Panc1 (cell line): ENCODE measurements at regions not wholly inside any gene's neighbourhood (a gene's known extent, or its start where the extent isn't known, plus 50 kb on each side); places are given as distances from the start of the nearest gene placed in this dataset.
"Not testable (repeated sequence)": the region's sequence is repeated elsewhere in the genome, so short reads cannot be mapped to it uniquely, and the experiment has no call there.

Experiments
- ATAC-seq: fragments of 200-7000 bp; cut with Tn5 transposase; 2 replicates; pipeline ENCODE4 v1.9.1; 2020; ENCODE audit warnings: mild to moderate bottlenecking, moderate library complexity
- BruUV-seq: library from RNA; stranded (reverse); fragments of 400-500 nt; replicated peaks from 2 replicates; lab custom pipeline; 2021; lab: Mats Ljungman, UMichigan
- CTCF ChIA-PET: fragments of 300-600 bp; sonication (Branson Sonifier 250); formaldehyde crosslinking; loops from one replicate; lab custom pipeline; 2022; ENCODE audit warnings: antibody characterized with exemption; lab: Charles Lee
- POLR2A ChIA-PET: fragments of 300-600 bp; sonication (Branson Sonifier 250); formaldehyde crosslinking; loops from one replicate; lab custom pipeline; 2022; ENCODE audit warnings: antibody characterized with exemption; lab: Charles Lee
- DNase-seq: peaks from one replicate; pipeline ENCODE4 v3.0.0-alpha.2; 2010; ENCODE audit warnings: low read depth, low spot score
- H3K27ac ChIP-seq: 2 replicates; pipeline ENCODE4 v1.5.1; 2011; ENCODE audit warnings: mild to moderate bottlenecking, low read length, inconsistent platforms
- H3K27me3 ChIP-seq: fragments of 200-500 bp; sonication (Bioruptor generic); 2 replicates; pipeline ENCODE4 v1.6.0; 2014; ENCODE audit warnings: low read length, inconsistent platforms; ENCODE audit not compliant: control insufficient read depth, insufficient read depth
- H3K36me3 ChIP-seq: fragments of 200-500 bp; sonication (Bioruptor generic); 2 replicates; pipeline ENCODE4 v1.5.1; 2014; ENCODE audit warnings: inconsistent platforms, mild to moderate bottlenecking, low read length, moderate library complexity; ENCODE audit not compliant: control insufficient read depth, insufficient read depth
- H3K4me1 ChIP-seq: 2 replicates; pipeline ENCODE4 v1.5.1; 2011; ENCODE audit warnings: inconsistent platforms, mild to moderate bottlenecking, low read length, moderate library complexity; ENCODE audit not compliant: control insufficient read depth, insufficient read depth
- H3K4me3 ChIP-seq, 2 experiments: 2 replicates each; pipeline ENCODE4 v1.5.1; 2011 to 2012; ENCODE audit warnings: low read depth in 2 of 2, low read length in 2 of 2, mild to moderate bottlenecking in 2 of 2, inconsistent platforms in 1 of 2, moderate library complexity in 1 of 2
- H3K9me3 ChIP-seq: fragments of 200-500 bp; sonication (Bioruptor generic); 2 replicates; pipeline ENCODE4 v1.5.1; 2014; ENCODE audit warnings: low read depth, mild to moderate bottlenecking, inconsistent platforms, low read length, moderate library complexity; ENCODE audit not compliant: control insufficient read depth, insufficient read depth
- CTCF ChIP-seq: fragments of 450-650 bp; IDR thresholded peaks from 2 replicates; pipeline ENCODE4 v1.5.1; 2017; ENCODE audit warnings: mild to moderate bottlenecking
- POLR2AphosphoS5 ChIP-seq: IDR thresholded peaks from 2 replicates; pipeline ENCODE4 v1.6.1; 2012; ENCODE audit warnings: mild to moderate bottlenecking, low read depth, low read length, moderate library complexity
- REST ChIP-seq, 2 experiments: IDR thresholded peaks; 2 replicates each; pipeline ENCODE4 v1.6.1; 2011 to 2012; ENCODE audit warnings: low read depth in 2 of 2, control low read depth in 1 of 2, low read length in 1 of 2, mild to moderate bottlenecking in 1 of 2, moderate library complexity in 1 of 2; ENCODE audit not compliant: insufficient read depth in 1 of 2
- SIN3A ChIP-seq: IDR thresholded peaks from 2 replicates; pipeline ENCODE4 v1.6.1; 2012; ENCODE audit warnings: low read depth, mild to moderate bottlenecking, low read length, moderate library complexity, borderline replicate concordance; ENCODE audit not compliant: insufficient read depth
- TCF7L2 ChIP-seq: IDR thresholded peaks from 2 replicates; pipeline ENCODE4 v1.6.1; 2011; ENCODE audit warnings: mild to moderate bottlenecking, low read depth, low read length, inconsistent platforms
- in situ Hi-C: cut with HindIII; loops from 2 replicates; pipeline ENCODE4 v1.10.0; 2016; ENCODE audit warnings: low sequenced_read_pairs, low pct_unique_long_range_greater_than_20kb
- intact Hi-C: fragments of 100-400 bp; cut with micrococcal nuclease; formaldehyde crosslinking; loops from one replicate; pipeline ENCODE4 v1.10.0; 2022; ENCODE audit not compliant: unreplicated experiment

GRCh38 chr9:110016340-110016739 is 191.6 kb downstream of the C9orf152 start:
- no peaks in the 10 kb centered on the region for H3K27me3 ChIP-seq
- no peaks in the 10 kb centered on the region for H3K9me3 ChIP-seq
- intact Hi-C loops (no loop called here), in situ Hi-C loops (no loop called here)
- no peaks in the 10 kb centered on the region for H3K4me1 ChIP-seq
- TF ChIP-seq POLR2AphosphoS5 (no peak), SIN3A (no peak), REST (IDR thresholded peaks at IDR 0.05; ENCODE audit: insufficient read depth in 1 of 2, low read depth in 2 of 2, low read length in 1 of 2) (no peak), TCF7L2 (no peak), CTCF (no peak)
- no peaks in the 10 kb centered on the region for H3K36me3 ChIP-seq
- ChIA-PET POLR2A (no interaction called here), CTCF (interaction anchor here (0.5 kb wide), 1 partner anchor 113 kb away, joined by 5 read pairs; no protein-coding TSS in a partner anchor)
- ATAC-seq (no peak), DNase-seq (no peak)
- H3K27ac ChIP-seq: no peak overlapping the region
- H3K4me3 ChIP-seq: no peak overlapping the region
- BruUV-seq: no TSS peak

- intact Hi-C loops, POLR2A ChIA-PET: not testable (repeated sequence)
Observed at GRCh38 chr9:110020216-110020615, 187.7 kb downstream of the C9orf152 start.

GRCh38 chr9:110021891-110022290 is 186.1 kb downstream of the C9orf152 start:
- intact Hi-C loops (no loop called here), in situ Hi-C loops (no loop called here)
- Histone ChIP-seq H3K36me3 (no peaks in the 10 kb centered on the region), H3K9me3 (no peaks in the 10 kb centered on the region), H3K4me1 (no peaks in the 10 kb centered on the region), H3K27ac (no peak overlapping the region), H3K27me3 (no peaks in the 10 kb centered on the region), H3K4me3 (no peak overlapping the region)
- ChIA-PET POLR2A (no interaction called here), CTCF (no interaction called here)
- ATAC-seq (no peak), DNase-seq (no peak)
- no TSS peak for BruUV-seq
- TF ChIP-seq REST (IDR thresholded peaks at IDR 0.05; ENCODE audit: insufficient read depth in 1 of 2, low read depth in 2 of 2, low read length in 1 of 2): no peak
- no peak for TF ChIP-seq CTCF
- no peak for TF ChIP-seq TCF7L2
- TF ChIP-seq POLR2AphosphoS5: no peak
- no peak for TF ChIP-seq SIN3A

More at GRCh38 chr9:110020216-110020615, 187.7 kb downstream of the C9orf152 start:
- in situ Hi-C loops, H3K4me3 ChIP-seq, DNase-seq, H3K9me3 ChIP-seq, BruUV-seq, CTCF ChIA-PET, H3K36me3 ChIP-seq, H3K4me1 ChIP-seq, ATAC-seq, H3K27me3 ChIP-seq, H3K27ac ChIP-seq: not testable (repeated sequence)

GRCh38 chr9:110023221-110023620 is 184.7 kb downstream of the C9orf152 start:
- DNase-seq, POLR2A ChIA-PET, H3K36me3 ChIP-seq, BruUV-seq, intact Hi-C loops, H3K27ac ChIP-seq, H3K9me3 ChIP-seq, H3K4me1 ChIP-seq, H3K4me3 ChIP-seq, in situ Hi-C loops, ATAC-seq, CTCF ChIA-PET, H3K27me3 ChIP-seq: not testable (repeated sequence)
